ENCODE measurements at regions not wholly inside any gene's neighbourhood (a gene's known extent, or its start where the extent isn't known, plus 50 kb on each side); places are given as distances from the start of the nearest gene placed in this dataset.

DNA sequence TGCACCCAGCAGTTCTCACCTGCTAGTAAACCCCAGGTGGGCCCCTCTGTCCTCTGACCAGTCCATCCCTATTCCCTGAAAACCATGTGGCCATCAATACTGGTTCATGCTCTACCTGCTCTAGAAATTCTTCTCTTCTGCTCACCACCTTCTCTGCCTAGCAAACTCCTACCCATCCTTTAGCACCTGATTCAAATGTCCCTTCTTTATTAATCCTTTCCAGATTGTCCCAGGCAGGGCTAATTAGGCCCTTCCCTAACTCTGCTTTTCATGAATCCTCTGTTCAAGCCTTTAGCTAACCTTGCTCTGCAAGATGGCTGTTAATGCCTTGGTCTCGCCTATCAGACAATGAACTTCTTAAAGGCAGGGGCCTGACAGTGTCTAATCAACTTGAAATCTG, 62.1 kb upstream of the TRABD2B start:
- no peaks in the 10 kb centered on the region for H3K36me3 ChIP-seq (replicated peaks in 1 of 2; ENCODE audit: control insufficient read depth in 1 of 2, insufficient read depth in 2 of 2, low read length in 2 of 2)
- H3K4me1 ChIP-seq (ENCODE audit: control insufficient read depth in 1 of 2, insufficient read depth in 2 of 2, low read length in 2 of 2): peaks cover 2 to 8% of the 10 kb centered on the region in 2 donors
- H3K4me3 ChIP-seq (replicated peaks in 1 of 3; ENCODE audit: low read depth in 2 of 3, low read length in 3 of 3): no peak overlapping the region
- Mint-ChIP-seq H3K4me1 (peaks cover 8% of the 10 kb centered on the region), H3K27me3 (ENCODE audit: low read depth in 3 of 3) (peaks cover 3 to 11% (median 6%) of the 10 kb centered on the region in 3 donors), H3K9me3 (no peaks in the 10 kb centered on the region), H3K36me3 (no peaks in the 10 kb centered on the region), H3K27ac (no peak overlapping the region), H3K4me3 (no peak overlapping the region)
- no CpG with 5 or more reads among the region's 1 CpG for whole genome bisulfite sequencing (ENCODE audit: insufficient coverage)
- H2AFZ ChIP-seq (ENCODE audit: insufficient read depth, low read depth, low read length, poor library complexity, severe bottlenecking): no peak overlapping the region
- intact Hi-C loops (cut with micrococcal nuclease): no loop called here
- H3K9ac ChIP-seq (ENCODE audit: insufficient read depth, low read length, poor library complexity, severe bottlenecking): no peak overlapping the region
- H3K27ac ChIP-seq (ENCODE audit: low read depth in 1 of 2, low read length in 2 of 2): no peak overlapping the region
- TF ChIP-seq, protein P1, sequence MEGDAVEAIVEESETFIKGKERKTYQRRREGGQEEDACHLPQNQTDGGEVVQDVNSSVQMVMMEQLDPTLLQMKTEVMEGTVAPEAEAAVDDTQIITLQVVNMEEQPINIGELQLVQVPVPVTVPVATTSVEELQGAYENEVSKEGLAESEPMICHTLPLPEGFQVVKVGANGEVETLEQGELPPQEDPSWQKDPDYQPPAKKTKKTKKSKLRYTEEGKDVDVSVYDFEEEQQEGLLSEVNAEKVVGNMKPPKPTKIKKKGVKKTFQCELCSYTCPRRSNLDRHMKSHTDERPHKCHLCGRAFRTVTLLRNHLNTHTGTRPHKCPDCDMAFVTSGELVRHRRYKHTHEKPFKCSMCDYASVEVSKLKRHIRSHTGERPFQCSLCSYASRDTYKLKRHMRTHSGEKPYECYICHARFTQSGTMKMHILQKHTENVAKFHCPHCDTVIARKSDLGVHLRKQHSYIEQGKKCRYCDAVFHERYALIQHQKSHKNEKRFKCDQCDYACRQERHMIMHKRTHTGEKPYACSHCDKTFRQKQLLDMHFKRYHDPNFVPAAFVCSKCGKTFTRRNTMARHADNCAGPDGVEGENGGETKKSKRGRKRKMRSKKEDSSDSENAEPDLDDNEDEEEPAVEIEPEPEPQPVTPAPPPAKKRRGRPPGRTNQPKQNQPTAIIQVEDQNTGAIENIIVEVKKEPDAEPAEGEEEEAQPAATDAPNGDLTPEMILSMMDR (IDR thresholded peaks at IDR 0.05): no peak
- H3K27me3 ChIP-seq (ENCODE audit: control insufficient read depth in 2 of 2, insufficient read depth in 2 of 2, low read length in 2 of 2): peaks cover 0 to 3% of the 10 kb centered on the region in 2 donors
- H3K9me3 ChIP-seq (replicated peaks in 1 of 2; ENCODE audit: control insufficient read depth in 1 of 2, insufficient read depth in 1 of 2, low read length in 2 of 2): no peaks in the 10 kb centered on the region
- DNase-seq: no peak
- H3K4me2 ChIP-seq (replicated peaks; ENCODE audit: extremely low read depth, low read length, poor library complexity, severe bottlenecking): no peak overlapping the region
- H4K20me1 ChIP-seq (ENCODE audit: insufficient read depth, low read length): no peaks in the 10 kb centered on the region
- H3K79me2 ChIP-seq (ENCODE audit: insufficient read depth, low read length): no peaks in the 10 kb centered on the region

- intact Hi-C loops (cut with micrococcal nuclease): no loop called here
- H3K4me1 Mint-ChIP-seq: peaks cover 8% of the 10 kb centered on the region
Measured at GRCh38 chr1:48058135-48059025, 61.2 kb upstream of the TRABD2B start.

More at GRCh38 chr1:48058135-48059025, 61.2 kb upstream of the TRABD2B start:
- H3K4me3 Mint-ChIP-seq: no peak overlapping the region
- peaks cover 4 to 11% (median 7%) of the 10 kb centered on the region in 3 donors for H3K27me3 Mint-ChIP-seq (ENCODE audit: low read depth in 3 of 3)
- no peak overlapping the region for H3K9ac ChIP-seq (ENCODE audit: insufficient read depth, low read length, poor library complexity, severe bottlenecking)
- H3K9me3 ChIP-seq (replicated peaks in 1 of 2; ENCODE audit: control insufficient read depth in 1 of 2, insufficient read depth in 1 of 2, low read length in 2 of 2): no peaks in the 10 kb centered on the region
- H3K4me1 ChIP-seq (ENCODE audit: control insufficient read depth in 1 of 2, insufficient read depth in 2 of 2, low read length in 2 of 2): peaks cover 2 to 8% of the 10 kb centered on the region in 2 donors
- H3K36me3 Mint-ChIP-seq: no peaks in the 10 kb centered on the region
- H3K79me2 ChIP-seq (ENCODE audit: insufficient read depth, low read length): no peaks in the 10 kb centered on the region
- H3K27me3 ChIP-seq (ENCODE audit: control insufficient read depth in 2 of 2, insufficient read depth in 2 of 2, low read length in 2 of 2): peaks cover 0 to 2% of the 10 kb centered on the region in 2 donors
- DNase-seq: no peak
- no peaks in the 10 kb centered on the region for H3K9me3 Mint-ChIP-seq
- H3K27ac Mint-ChIP-seq: no peak overlapping the region
- WGBS (ENCODE audit: insufficient coverage): 80% methylated on average over 1 of the region's 11 CpGs
- H4K20me1 ChIP-seq (ENCODE audit: insufficient read depth, low read length): no peaks in the 10 kb centered on the region
- H3K27ac ChIP-seq (ENCODE audit: low read depth in 1 of 2, low read length in 2 of 2): no peak overlapping the region
- H3K4me3 ChIP-seq (replicated peaks in 1 of 3; ENCODE audit: low read depth in 2 of 3, low read length in 3 of 3): no peak overlapping the region
- H3K36me3 ChIP-seq (replicated peaks in 1 of 2; ENCODE audit: control insufficient read depth in 1 of 2, insufficient read depth in 2 of 2, low read length in 2 of 2): no peaks in the 10 kb centered on the region
- TF ChIP-seq, protein P1 (IDR thresholded peaks at IDR 0.05): no peak
- H3K4me2 ChIP-seq (replicated peaks; ENCODE audit: extremely low read depth, low read length, poor library complexity, severe bottlenecking): no peak overlapping the region
- no peak overlapping the region for H2AFZ ChIP-seq (ENCODE audit: insufficient read depth, low read depth, low read length, poor library complexity, severe bottlenecking)

Measured in CD14-positive monocyte (primary cell).